AG08396 (cell line): ENCODE measurements at regions not wholly inside any gene's neighbourhood (a gene's known extent, or its start where the extent isn't known, plus 50 kb on each side); places are given as distances from the start of the nearest gene placed in this dataset.
"Not testable (repeated sequence)": the region's sequence is repeated elsewhere in the genome, so short reads cannot be mapped to it uniquely, and the experiment has no call there.

Experiments
- DNase-seq: peaks from one replicate; pipeline ENCODE4 v3.0.0; 2012; ENCODE audit warnings: low spot score, mixed read lengths

GRCh38 chr6:26264547-26264946 is 100.5 kb upstream of the BTN3A2 start:
- DNase-seq, result no peak

- DNase-seq, result no peak
These were observed 97.9 kb upstream of the BTN3A2 start for GRCh38 chr6:26267083-26267589.

GRCh38 chr6:26268659-26269402 is 96.2 kb upstream of the BTN3A2 start:
- DNase-seq, result no peak

- no peak for DNase-seq
These were observed 95.2 kb upstream of the BTN3A2 start for GRCh38 chr6:26269531-26270485.

- no peak for DNase-seq
These were observed 94.5 kb upstream of the BTN3A2 start for GRCh38 chr6:26270486-26270861.

- peak; percentile 91 for DNase-seq
These were observed 93.9 kb upstream of the BTN3A2 start for GRCh38 chr6:26270903-26271667.

GRCh38 chr6:26271668-26272024 is 93.4 kb upstream of the BTN3A2 start:
- DNase-seq, result no peak

GRCh38 chr6:26272171-26272637 is 92.8 kb upstream of the BTN3A2 start:
- peak; percentile 14 for DNase-seq

- DNase-seq, result no peak
These were observed 91.1 kb upstream of the BTN3A2 start for GRCh38 chr6:26273673-26274588.

- no peak for DNase-seq
These were observed 89.3 kb upstream of the BTN3A2 start for GRCh38 chr6:26275663-26276062.

- DNase-seq, result no peak
These were observed 88.0 kb upstream of the BTN3A2 start for GRCh38 chr6:26276841-26277648.

GRCh38 chr6:26278536-26278935 is 86.5 kb upstream of the BTN3A2 start:
- no peak for DNase-seq

- not testable (repeated sequence) for DNase-seq
These were observed 85.6 kb upstream of the BTN3A2 start for GRCh38 chr6:26279371-26279770.

- no peak for DNase-seq
These were observed 84.6 kb upstream of the BTN3A2 start for GRCh38 chr6:26280407-26280806.

- DNase-seq, result peak; percentile 31
These were observed 80.4 kb upstream of the BTN3A2 start for GRCh38 chr6:26284537-26285142.

- DNase-seq, result peak; percentile 90
These were observed 79.6 kb upstream of the BTN3A2 start for GRCh38 chr6:26285143-26286134.

GRCh38 chr6:26286168-26286877 is 78.7 kb upstream of the BTN3A2 start:
- peak; percentile 49 for DNase-seq

- no peak for DNase-seq
These were observed 76.8 kb upstream of the BTN3A2 start for GRCh38 chr6:26288155-26288554.
